Head of caudate nucleus (tissue), 42 donors: ENCODE measurements at regions not wholly inside any gene's neighbourhood (a gene's known extent, or its start where the extent isn't known, plus 50 kb on each side); places are given as distances from the start of the nearest gene placed in this dataset.
A peak's percentile ranks its signal among the peaks of the same experiment; 100 is the strongest.
"Not testable (repeated sequence)": the region's sequence is repeated elsewhere in the genome, so short reads cannot be mapped to it uniquely, and the experiment has no call there.

ENCODE experiments used
- DNase-seq, 42 donors: peaks; one replicate each; pipeline versions ENCODE4 v3.0.0 to v3.0.0-alpha.2; 2020 to 2021; ENCODE audit warnings: mixed read lengths in 7 of 42
- intact Hi-C: fragments of 100-400 bp; cut with DNase I; formaldehyde crosslinking; loops from one replicate; pipeline ENCODE4 v1.15.0; 2022

DNA sequence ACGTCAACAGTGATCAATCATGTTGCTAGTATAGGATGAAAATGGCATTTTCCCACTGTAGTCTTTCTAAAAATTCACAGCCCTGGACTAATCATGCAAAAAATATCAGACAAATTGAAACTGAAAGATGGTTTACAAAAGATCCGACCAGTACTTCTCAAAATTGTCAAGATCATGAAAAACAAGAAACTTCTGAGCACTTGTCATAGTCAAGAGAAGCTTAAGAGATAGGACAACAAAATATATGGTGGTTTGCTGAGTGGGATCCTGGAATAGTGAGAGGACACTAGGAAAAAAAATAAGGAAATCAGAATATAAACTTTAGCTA, 101.1 kb downstream of the NAA11 start:
- no peak for DNase-seq
- intact Hi-C loops, result no loop called here

DNA sequence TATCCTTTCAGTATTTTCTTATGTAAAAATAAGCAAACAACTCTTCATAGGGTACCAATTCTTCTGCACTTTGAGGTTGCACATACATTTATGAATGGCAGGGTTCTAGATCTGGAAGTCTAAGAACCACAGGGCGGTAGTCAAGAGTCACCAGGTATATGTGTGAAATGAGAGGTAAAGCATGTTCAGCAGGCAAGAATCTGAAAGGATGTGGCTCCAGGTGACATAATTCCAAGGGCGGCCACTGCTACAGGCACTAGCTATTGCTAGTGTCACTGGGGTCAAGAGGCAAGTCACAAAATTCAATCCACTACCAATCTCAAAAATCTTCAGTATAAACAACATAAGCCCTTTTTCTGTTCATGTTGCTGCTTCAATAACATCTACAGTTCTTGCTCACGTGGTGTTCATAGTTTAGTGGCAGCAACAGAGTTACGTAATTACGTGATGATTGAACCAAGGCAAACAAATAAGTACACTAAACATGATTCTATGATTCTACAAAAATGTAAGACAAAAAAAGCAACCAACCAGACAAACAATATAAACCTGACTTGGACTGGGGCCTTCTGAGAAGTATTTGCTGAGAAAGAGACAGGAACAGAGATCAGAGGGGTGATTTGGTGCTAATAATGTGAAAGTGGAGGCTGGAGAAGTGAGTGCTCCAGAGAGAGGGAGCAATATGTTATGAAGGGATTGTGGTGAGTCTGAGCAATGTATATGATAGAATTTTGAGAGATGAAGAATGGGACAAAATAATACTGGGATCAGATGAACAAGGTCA, 101.7 kb downstream of the NAA11 start:
- intact Hi-C loops, result no loop called here
- no peak for DNase-seq

DNA sequence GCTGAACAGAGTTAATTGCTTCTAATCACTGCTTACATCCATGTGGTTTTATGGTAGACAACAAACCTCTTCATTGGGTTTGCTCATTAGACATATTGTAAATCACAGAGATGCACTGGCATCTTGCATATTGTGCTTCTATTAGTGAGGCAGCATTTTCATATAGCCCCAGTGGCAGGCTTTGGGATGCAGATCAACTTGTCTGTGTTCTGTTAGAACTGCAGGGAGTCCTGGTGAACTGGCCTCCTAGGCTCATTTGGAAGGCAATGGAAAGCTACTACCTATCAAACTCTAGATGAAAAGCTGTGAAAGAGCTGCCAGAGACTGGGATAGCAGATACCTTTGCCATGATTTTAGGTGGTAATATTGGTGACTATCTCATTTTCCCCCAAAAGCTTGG, 108.8 kb downstream of the NAA11 start:
- no peak for DNase-seq
- intact Hi-C loops, result no loop called here

- intact Hi-C loops, result no loop called here
- DNase-seq, result no peak
Observed at GRCh38 chr4:79213702-79214101, 112.2 kb downstream of the NAA11 start.

- intact Hi-C loops, result no loop called here
- no peak for DNase-seq
Observed at GRCh38 chr4:79213010-79213409, 112.9 kb downstream of the NAA11 start.

- no peak for DNase-seq
- intact Hi-C loops, result no loop called here
Observed at GRCh38 chr4:79212311-79212710, 113.5 kb downstream of the NAA11 start.

GRCh38 chr4:79211490-79211889, 114.4 kb downstream of the NAA11 start:
- DNase-seq, result no peak
- intact Hi-C loops, result no loop called here

DNA sequence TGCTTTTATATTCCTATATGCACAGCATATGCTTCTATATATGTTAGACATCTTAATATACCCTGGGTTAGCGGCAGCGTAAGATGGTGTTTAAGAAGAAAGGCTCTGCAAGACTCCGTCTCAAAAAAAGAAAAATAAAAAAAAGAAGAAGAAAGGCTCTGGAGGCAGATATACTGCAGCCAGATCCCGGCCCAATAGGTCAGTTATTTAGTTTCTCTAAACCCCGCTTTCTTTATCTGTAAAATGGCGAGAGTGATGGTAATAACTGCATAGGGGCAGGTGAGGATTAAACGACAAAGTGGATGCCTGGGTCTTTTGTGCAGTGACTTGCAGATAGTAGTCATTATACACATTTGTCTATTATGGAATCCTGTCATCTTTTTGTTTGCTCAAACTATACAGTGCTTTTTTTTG, 115.2 kb downstream of the NAA11 start:
- no peak for DNase-seq
- intact Hi-C loops, result no loop called here

DNA sequence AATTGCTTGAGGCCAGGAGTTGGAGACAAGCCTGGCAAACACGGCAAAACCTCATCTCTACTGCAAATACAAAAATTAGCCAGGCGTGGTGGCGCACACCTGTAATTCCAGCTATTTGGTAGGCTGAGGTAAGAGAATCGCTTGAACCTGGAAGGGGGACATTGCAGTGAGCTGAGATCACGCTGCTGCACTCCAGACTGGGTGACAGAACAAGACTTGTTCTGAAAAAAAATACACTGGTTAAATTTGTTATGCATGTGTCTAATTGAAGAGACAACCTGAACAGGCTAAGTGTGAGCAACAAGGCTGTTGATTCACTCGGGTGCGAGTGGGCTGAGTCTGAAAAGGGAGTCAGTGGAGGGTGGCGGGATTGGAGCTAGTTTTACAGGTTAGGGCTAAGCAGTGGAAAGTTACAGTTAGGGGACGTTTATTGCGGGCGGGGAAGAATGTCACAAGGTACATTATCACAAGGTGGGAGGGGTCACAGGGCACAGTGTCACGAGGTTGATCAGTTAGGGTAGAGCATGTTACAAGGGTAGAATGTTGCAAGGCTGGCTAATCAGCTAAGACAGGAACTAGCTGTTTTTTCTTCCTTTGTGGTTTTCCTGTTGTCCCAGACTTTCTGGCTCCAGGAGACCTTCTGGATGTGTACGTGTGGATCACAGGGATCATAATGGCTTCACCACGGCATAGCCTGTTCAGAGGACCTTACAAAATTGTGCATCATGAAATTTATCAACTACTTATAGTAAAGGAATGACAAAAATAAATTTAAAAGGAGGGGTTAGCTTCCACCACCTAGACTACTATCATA, 115.8 kb downstream of the NAA11 start:
- intact Hi-C loops, result no loop called here
- peak in 3 of 42 donors; percentile 3 to 13 (median 6) for DNase-seq

GRCh38 chr4:79209081-79209480, 116.8 kb downstream of the NAA11 start:
- DNase-seq, result no peak
- intact Hi-C loops, result no loop called here

- DNase-seq, result no peak
Observed at GRCh38 chr4:79207281-79207680, 118.6 kb downstream of the NAA11 start.

GRCh38 chr4:79206660-79207059, 119.2 kb downstream of the NAA11 start:
- no peak for DNase-seq
- intact Hi-C loops, result no loop called here

More at GRCh38 chr4:79207281-79207680, 118.6 kb downstream of the NAA11 start:
- intact Hi-C loops, result no loop called here

- intact Hi-C loops, result no loop called here
- no peak for DNase-seq
Observed at GRCh38 chr4:79205121-79205520, 120.7 kb downstream of the NAA11 start.

DNA sequence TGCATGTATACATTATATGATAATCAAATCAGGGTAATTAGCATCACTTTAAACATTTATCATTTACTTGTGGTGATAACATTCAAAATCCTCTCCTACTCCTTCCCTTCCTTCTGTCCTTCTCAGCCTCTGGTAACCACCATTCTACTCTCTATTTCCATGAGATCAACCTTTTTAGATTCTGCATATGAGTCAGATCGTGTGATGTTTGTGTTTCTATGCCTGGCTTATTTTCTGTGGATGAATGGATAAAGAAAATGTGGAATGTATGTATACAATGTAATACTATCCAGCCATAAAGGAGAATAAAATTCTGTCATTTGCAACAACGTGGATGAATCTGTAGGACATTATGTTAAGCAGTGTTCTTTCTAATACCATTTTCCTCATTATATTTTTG, 123.9 kb downstream of the NAA11 start:
- intact Hi-C loops, result no loop called here
- DNase-seq, result no peak

DNA sequence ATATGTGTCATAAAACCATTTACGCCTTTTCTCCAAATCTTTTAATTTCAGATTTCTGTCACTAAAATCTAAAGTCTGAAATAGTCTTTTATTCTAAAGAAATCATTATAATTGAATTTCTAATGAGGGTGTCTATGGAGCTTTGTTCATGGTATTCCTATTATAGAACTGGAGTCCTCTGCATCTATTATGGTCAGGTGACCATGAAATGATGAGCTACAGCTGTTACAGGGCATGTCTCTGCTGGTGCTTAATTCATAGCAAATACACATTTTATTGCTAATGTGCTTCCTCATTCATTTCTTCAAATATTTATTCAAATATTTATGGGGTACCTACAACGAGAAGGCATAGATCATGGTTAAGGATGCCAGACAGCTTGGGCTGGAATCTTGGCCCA, 126.1 kb downstream of the NAA11 start:
- no peak for DNase-seq
- intact Hi-C loops, result no loop called here

GRCh38 chr4:79198951-79199587, 126.8 kb downstream of the NAA11 start:
- DNase-seq, result no peak
- intact Hi-C loops, result no loop called here

DNA sequence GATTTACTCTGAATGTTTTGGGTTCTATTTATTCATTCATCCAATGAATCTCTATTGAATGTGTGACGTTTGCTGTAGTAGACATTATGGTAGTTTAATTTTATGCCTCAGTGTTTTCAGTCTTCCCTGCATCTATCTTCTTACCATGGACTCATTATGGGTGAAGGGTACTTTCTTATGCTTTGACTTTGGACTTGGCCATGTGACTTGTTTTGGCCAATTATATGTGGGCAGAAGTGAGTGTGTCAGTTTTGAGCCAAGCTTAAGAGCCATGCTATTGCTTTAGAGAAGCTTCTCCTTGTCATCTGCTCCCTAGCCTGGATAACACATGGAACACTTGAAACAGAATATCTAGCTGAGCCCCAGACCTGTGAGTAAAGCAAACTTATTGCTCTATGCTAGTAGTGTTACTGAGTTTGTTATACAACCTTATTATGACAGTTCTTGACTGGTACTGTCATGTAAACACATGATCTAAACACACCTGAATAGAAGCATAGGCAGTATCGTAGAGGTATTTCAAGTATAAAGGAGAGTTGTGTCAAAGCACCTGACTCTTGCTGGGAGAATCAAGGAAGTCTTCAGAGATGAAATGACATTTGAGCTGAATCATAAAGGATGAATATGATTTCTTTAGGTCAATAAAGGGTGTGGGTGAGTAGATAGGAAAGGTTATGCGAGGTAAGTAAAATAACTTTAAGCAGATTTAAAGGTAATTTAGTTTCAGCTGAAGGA, 128.4 kb downstream of the NAA11 start:
- intact Hi-C loops, result no loop called here
- no peak for DNase-seq

- DNase-seq, intact Hi-C loops: not testable (repeated sequence)
Observed at GRCh38 chr4:79191292-79191691, 134.6 kb downstream of the NAA11 start.

GRCh38 chr4:79185526-79186045, 140.3 kb downstream of the NAA11 start:
- DNase-seq, result no peak
- intact Hi-C loops, result no loop called here
